HG03045 (cell line): ENCODE measurements at regions not wholly inside any gene's neighbourhood (a gene's known extent, or its start where the extent isn't known, plus 50 kb on each side); places are given as distances from the start of the nearest gene placed in this dataset.

Experiments
- ATAC-seq: cut with Tn5 transposase; IDR thresholded peaks from one replicate; pipeline ENCODE4 v1.9.1; 2021; ENCODE audit warnings: mild to moderate bottlenecking, moderate library complexity; ENCODE audit not compliant: unreplicated experiment

GRCh38 chr10:75347186-75347585, 54.4 kb downstream of the ZNF503 start:
- no peak for ATAC-seq

DNA sequence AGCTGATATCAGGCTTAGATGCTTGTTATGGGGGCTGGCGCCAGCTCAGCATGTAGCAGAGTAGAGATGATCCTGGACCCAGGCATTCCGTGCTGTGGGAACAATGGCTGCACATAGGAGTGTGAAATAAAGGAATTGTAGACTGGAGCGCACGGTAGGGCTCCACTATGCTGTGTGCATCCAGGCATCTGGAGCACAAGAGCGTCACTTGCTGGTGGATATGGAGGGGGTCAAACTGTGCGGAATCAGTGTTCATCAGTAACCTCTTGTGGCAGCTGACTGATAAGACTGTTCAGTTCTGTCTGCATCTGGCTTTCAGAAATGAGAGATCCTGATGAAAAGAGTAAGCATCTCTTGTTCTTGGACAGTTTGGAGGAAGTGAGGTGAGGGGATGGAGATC, 55.8 kb downstream of the ZNF503 start:
- ATAC-seq = no peak

GRCh38 chr10:75344170-75344569, 57.4 kb downstream of the ZNF503 start:
- no peak for ATAC-seq

GRCh38 chr10:75342397-75342796, 59.2 kb downstream of the ZNF503 start:
- no peak for ATAC-seq

DNA sequence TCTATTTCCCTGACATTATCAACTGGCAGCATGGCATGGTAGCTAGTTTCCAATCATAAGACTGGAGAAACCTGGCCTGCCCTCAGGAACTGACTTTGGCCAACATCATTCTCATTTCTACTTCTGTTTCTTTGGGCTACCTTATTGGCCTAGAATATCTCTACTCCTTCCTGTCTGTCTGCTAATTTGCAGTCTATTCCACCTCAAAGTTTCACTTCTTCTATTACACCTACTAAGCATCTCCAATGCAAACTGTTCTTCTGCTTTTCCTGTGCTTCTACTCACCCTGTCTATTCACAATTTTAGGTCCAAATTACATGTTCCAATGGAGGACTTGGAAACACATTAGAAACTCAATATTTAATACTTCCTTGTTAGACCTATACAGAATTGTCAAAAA, 65.6 kb downstream of the ZNF503 start:
- ATAC-seq = no peak

DNA sequence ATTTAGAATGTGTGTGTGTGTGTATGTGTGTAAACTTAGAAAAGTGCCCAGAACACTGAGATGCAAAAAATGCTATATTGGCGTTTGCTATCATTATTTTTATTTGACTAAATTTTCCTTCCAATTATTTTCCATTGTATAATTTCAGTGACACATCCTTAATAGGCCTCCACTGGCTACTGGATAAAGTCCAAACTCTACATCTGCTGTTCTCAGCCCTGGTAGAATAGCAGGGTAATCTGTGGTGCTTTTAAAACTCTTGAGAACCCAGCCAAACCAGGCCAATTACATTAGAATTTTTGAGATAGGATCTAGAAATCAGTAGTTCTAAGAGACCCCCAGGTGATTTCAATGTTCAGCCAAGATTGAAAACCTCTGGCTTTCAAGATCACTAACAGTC, 66.4 kb downstream of the ZNF503 start:
- ATAC-seq = no peak

- no peak for ATAC-seq
These were observed 66.8 kb downstream of the ZNF503 start for GRCh38 chr10:75334720-75335119.

- ATAC-seq = no peak
These were observed 69.5 kb downstream of the ZNF503 start for GRCh38 chr10:75332081-75332480.

GRCh38 chr10:75331081-75331480, 70.5 kb downstream of the ZNF503 start:
- ATAC-seq = no peak

DNA sequence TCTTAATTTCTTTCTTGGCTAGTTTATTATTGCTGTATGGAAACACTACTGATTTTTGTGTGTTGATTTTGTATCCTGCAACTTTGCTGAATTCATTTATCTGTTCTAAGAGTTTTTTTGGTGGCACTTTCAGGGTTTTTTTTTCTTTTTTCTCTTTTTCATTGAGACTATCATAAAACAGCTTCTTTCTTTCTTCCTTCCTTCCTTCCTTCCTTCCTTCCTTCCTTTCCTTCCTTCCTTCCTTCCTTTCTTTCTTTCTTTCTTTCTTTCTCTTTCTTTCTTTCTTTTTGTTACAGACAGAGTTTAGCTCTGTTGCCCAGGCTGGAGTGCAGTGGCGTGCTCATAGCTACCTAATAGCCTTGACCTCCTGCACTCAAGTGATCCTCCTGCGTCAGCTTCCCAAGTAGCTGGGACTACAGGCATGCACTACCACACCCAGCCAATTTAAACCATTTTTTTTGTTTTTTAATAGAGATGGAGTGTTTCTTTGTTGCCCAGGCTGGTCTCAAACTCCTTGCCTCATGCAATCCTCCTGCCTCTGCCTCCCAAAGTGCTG, 72.3 kb downstream of the ZNF503 start:
- no peak for ATAC-seq

- ATAC-seq = no peak
These were observed 75.3 kb downstream of the ZNF503 start for GRCh38 chr10:75326306-75326705.

DNA sequence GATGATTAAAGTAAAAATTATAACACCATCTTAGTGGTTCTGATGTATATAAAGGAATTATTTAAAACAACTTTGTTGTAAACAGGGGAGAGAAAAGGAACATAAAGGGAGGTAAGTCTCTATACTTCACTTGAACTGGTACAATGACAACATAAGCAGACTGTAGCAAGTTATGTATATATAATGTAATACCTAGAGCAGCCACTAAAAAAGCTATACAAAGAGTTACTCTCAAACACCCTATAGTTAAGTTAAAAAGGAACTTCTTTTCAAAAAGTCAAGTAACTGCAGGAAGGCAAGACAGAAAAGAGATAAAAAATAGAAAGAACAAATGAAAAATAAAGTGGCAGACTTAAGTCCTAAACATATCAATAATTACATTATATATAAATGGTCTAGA, 82.3 kb downstream of the ZNF503 start:
- no peak for ATAC-seq

DNA sequence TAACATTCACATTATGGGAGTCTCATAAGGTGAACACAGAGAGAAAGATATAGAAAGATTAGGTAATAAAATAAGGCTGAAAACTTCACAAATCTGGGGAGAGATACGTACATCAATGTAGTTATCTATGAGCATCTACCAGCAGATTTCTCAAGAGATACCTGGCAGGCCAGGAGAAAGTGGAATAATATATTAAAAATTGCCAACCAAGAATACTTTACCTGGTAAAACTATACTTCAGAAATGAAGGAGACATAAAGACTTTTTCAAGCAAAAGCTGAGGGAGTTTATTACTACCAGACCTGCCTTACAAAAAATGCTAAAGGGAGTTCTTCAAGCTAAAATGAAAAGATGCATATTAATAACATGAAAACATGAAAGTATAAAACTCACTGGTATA, 78.8 kb upstream of the COMTD1 start:
- ATAC-seq = no peak

DNA sequence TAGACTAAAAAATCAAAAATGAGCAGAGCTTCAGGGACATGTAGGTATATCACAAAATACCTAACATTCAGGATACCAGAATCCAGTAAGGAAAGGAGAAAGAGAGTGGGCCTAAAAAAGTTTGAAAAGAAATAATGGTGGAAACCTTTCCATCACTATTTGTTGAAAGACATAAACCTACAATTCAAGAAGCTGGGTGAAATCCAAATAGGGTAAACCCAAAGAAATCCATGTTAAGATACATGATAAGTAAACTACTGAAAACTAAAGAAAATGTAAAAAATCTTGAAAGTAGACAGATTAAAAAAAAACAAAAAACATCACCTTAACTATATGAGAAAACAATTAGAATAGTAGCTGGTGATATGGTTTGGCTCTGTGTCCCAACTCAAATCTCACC, 76.7 kb upstream of the COMTD1 start:
- ATAC-seq = no peak

DNA sequence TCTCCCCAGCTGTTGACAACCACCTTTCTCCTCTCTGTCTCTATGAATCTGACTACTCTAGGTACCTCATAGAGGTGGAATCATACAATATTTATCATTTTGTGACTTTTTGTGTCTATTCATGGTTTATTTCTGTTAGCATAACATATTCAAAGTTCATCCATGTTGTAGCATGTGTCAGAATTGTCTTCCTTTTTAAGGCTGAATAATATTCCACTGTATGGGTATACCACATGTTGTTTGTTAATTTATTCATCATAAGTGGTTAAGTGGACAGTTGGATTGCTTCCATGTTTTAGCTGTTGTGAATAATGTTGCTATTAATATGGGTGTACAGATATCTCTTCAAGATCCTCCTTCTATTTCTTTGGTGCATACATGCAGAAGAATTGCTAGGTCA, 69.9 kb upstream of the COMTD1 start:
- ATAC-seq = no peak

DNA sequence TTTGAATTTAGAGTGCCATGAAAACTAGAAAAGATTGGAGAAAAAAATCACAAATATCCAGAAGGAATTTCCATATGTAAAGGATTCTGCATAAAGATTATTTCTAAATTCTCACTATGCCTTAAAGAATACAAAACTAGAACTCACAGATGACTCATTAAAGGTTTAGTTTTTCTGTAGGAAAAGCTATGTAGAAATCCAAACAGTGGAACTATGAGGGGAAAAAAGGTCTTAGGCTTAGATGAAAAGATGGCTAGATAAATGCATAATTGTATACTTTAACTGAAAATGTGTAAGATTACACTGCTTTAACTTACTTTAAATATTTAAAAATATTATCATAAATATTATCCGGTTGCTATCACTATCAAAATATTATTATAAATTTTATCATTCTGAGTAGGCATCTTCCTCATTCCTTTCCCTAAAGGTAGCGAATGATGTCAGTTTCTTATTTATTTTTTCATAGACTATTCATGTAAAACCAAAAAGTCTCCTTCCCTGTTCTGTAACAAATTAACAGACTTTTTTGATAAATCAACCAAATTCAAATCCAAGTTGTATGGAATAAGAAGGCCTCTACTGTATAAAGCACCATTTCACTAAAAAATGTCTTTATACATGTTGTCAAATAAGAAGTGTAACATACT, 69.1 kb upstream of the COMTD1 start:
- no peak for ATAC-seq

DNA sequence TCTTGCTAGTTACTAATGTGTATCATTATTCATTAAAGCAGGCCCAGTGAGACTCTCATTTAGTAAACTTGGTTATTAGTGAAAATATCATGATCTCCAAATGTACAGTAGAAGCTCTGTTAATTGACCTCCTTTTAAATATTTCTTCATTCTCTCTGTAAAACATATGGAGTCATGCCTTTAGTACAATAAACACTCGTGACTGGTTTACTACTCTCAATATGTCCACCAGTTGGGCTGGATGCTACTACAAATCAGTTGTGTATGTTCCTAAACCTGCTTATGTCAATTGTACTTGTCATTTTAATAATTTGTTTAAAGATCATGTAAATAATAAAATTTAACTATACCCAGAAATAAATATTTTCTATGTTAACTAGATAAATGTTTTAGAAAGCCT, 68.6 kb upstream of the COMTD1 start:
- ATAC-seq = no peak

DNA sequence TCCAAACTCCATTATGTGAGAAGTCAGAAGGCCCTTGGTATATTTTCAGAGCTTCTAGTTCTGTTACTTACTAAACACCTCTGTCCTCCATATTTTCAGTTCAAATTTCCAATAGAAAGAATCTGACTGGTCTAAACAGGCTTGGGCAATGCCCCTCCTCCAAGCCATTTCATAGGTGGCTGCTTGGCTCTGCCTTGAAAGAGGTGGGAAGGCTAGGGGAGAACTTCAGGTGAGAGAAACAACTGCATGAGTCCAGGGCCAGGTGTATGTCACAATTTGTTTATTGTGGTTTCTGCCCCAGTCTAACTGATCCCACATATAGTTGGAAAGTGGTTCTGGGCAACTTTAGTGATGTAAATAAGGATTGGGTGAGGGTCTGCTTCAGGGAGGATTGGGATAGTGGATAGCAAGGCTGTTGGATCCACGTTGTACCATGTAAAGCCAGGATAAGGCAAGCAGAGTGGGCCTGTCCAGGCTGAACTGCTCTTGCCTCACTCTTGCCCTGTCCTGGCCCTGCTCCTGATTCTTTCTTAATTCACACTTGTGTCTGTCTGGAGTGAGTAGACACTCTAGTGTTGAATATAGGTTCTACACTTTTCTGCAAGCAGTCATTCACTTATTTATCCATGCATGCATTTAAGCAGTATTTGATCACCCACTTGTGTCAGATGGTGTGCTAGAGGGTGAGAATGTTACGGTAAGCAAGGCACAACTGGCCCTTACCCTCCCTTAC, 67.5 kb upstream of the COMTD1 start:
- no peak for ATAC-seq

GRCh38 chr10:75302029-75302428, 66.3 kb upstream of the COMTD1 start:
- no peak for ATAC-seq

DNA sequence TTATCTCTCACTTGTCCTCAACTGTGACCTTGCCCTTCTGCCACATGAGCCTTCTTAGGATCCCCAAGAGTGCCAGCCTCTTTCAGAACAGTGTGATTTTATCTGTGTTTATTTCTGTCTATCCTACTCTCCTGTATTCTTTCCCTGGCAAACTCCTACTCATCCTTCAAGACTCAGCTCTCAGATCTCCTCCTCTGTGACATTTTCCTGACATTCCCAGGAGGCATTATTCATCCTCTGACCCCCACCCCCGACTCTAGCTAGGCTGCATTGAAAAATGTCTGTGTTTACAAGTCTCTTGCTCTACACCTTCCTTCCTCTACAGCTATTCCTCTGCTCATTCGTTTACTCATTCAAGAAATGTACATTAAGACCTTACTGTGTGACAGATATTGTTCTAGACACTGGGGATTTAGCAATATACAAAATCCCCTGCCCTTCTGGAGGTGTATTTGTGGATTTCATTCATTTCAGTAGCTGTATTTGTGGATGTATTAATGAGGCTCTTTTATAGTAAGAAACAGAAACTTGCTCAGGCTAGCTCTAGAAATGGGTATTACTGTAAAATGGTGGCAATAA, 61.4 kb upstream of the COMTD1 start:
- ATAC-seq = no peak

- no peak for ATAC-seq
These were observed 60.2 kb upstream of the COMTD1 start for GRCh38 chr10:75295868-75296441.
